Stimulated activated CD4-positive, alpha-beta T cell treated with anti-CD3 and anti-CD28 coated beads, TNF-alpha, amount 100 ng/mL, for 24 hours (primary cell): ENCODE measurements at regions not wholly inside any gene's neighbourhood (a gene's known extent, or its start where the extent isn't known, plus 50 kb on each side); places are given as distances from the start of the nearest gene placed in this dataset.

ENCODE experiments used
- DNase-seq, 3 experiments: peaks; one replicate each; pipeline ENCODE4 v3.0.0-alpha.2; 2020; ENCODE audit warnings: low read depth in 3 of 3

DNA sequence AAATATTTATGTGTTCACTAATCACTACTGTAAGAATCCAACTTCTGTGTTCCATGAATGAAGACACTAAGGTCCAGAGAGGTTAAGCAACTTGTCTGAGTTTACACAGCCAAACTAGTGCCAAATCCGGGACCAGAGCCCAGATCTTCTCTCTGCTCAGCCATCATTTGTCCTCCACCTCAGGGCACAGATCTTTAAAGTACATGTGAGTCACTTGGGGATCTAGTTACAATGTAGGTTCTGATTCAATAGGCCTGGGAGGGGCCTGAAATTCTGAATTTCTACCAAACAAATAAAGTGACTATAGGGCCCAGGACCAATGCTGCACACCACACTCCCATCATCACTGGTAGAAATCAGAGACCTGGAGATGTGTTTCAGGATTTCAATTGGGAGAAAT lies 162.9 kb downstream of the GXYLT1 start:
- no peak for DNase-seq

DNA sequence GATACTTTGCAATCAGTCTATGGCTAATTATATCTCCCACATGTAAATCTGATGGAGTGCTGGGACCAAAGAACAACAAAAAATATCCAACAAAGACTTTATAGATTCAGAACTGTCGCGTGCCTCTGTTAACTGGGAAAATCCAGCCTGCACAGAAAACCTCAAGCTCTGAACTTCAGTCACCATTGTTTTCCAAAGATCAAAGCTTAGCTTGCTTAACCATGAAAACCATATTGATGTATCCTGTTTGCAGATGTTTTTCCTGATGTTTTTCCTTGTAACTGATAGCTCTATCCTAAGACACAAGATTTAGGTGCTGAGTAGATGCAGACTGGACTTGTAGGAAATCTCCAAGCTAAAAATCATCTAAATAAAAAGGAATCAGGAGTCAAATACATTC lies 163.7 kb downstream of the GXYLT1 start:
- DNase-seq, result no peak

DNA sequence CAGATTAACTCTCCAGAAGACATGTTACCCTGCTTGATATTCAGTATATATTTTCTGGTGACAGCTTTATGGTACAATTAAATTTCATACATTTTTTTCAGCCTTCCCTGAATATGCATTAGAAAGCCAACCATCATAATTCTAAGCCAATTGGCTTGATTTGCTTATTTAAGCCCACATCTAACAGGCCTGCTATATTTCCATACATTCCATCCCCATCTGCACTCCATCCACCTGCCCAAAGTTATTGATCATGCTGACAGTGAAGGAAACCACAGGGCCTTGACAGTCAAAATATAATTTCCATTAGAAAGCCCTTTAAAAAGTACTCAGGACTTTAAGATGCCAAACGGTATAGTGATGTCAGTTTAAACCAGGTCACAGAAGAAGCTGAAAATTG lies 164.3 kb downstream of the GXYLT1 start:
- DNase-seq, result no peak

DNA sequence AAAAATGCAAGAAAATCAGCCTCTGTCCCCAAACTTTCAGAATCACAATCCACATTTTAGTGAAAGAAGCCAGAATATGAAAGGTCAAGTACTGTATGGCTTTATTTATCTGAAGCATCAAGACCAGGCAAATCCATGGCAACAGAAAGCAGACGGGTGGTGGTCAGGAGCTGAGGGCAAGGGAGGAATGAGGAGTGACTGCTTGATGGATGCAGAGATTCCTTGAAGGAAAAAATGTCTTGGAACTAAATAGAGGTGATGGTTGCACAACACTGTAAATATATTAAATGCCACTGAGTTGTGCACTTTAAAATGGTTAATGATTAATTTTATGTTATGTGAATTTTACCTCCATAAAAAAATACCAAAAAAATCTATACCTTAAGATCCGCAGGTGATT lies 165.1 kb downstream of the GXYLT1 start:
- no peak for DNase-seq

DNA sequence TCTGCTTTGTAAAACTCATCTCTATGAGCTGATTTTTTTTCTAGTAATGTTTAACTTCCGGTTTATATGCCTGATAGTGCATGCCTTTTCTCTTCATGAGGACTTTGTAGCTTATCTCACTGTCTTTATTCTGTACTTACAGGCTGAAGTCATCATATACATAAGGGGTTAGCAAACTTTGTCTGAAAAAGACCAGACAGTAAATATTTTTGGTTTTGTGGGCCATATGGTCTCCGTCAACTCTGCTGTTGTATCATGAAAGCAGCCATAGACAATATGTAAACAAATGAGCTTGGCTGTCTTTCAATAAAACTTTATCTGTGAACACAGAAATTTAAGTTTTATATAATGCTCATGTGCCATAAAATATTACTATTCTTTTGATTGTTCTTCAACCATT lies 172.1 kb downstream of the GXYLT1 start:
- no peak for DNase-seq

DNA sequence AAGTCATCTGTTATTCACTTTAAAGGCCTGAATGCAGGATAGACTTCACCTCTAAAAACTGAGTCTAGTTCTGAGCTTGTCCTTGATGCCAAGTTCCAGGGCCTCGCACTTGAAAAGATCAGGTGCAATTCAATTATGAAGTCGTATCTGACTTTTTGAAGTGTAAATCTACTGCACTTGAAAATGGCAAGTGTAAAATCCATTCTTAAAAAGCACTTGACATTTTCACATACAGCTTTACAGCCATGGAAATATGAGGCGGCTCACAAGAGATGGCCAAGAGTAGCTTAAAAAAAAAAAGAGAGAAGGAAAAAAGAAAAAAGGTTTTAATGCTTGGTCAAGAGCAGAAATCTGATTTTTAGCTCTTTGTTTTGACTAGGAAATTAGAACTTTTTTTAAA lies 172.5 kb downstream of the GXYLT1 start:
- DNase-seq, result no peak

DNA sequence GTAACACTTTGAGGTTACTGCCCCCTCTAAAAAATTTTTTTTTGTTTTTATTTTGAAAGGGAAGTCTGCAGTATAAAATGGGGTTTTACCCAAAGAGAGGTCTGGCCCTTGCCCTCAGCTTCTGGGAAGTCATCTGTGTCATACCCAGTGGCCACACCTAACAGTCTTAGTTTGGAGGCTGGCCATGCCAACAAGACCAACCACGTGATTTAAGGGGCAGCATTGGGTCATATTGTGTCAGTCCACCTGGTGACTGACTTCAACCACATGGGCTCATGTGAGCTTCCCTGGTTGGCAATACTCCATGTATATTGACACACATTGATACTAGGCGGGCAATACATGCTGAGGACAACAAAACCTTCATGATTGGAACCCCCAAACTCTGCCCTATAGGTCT lies 173.9 kb downstream of the GXYLT1 start:
- no peak for DNase-seq

DNA sequence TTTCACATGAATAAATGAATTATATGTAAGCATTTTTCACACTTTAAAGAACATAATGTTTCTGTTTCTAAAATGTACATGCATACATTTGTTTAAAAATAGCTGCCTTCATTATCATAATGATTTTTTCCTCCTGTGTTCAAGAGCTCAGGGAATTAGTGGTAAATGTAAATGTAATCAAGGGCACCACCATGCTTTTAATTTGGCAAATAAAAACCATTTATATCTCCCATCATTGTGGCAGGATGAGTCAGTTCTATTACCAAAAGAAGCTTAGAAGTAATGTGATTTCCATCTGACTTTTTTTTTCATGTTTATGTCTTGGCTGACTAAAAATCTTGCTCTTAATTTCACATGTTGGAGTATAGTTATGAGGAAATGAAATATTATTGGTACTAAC lies 176.1 kb downstream of the GXYLT1 start:
- DNase-seq, result no peak

DNA sequence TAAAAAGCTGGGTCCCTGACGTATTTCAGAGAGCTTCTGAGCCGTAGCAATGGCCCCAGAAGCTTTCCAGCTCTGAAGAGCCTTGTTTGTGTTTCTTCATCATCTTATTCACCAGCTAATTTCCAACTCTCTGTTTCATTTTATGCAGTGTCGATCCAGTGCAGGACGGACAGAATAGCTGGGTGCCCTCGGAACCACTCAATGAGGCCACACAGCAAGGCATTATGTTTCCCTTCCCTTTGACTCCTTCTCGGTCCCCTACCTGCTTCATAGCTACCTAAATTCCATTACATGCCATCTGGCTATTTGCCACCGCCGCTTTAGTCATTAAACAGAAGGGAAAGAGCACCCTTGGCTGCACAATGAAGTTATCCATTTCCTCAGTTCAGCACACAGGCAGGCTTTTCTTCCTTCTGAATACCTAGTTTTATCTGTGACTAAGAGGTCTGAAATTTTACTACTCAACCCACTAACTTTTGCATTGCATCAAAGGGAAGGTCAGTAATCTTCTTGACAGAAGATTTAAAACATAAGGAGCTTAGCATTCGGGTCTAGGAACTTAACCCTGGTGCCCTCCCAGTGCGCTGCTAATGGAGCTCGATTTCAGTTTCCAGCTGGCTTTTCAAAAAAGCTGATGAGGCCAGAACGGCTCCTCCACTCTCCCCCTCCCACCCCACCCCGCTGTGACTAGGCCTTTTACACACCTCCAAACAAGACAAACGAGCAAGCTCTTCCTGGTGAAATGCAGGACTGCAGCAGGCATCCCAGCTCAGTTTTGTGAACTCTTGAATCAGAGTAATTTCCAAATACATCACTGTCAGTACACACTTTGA lies 176.8 kb downstream of the GXYLT1 start:
- DNase-seq, result no peak

DNA sequence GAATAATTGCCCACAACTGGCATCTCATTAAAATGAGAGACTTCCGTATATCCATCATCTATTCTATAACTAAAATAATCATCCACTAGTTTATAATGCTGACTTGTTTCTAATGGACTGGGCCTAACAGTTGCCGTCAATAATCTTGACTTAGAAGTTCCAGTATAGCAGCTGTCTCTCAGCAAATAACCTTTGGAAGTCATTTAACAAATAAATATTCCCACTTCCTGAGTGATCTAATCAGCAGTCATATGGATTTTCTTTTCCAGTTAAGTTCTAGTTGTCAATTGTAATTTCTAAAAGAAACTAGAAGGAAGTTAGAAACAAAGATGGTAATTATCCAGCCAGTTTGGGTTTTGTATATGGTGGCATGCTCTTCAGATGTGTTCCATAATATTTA lies 177.8 kb downstream of the GXYLT1 start:
- no peak for DNase-seq

DNA sequence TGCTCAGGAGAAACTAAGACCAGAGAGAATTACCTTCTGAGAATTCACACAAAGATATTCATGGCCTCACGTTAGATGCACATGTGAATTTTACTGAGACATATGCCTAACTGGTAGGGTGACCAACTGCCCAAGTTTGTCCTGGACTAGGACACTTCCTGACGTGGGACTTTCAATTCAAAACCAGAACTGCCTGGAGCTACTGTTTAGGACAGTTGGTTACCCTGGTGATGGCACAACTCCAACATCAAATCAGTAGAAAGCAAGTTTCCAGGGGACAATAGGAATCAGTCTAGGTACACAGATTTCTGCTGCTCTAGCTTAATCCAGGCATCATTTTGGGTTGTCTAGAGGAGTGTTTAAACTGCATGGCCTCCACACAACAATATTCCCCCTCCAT lies 178.7 kb downstream of the GXYLT1 start:
- DNase-seq, result no peak

DNA sequence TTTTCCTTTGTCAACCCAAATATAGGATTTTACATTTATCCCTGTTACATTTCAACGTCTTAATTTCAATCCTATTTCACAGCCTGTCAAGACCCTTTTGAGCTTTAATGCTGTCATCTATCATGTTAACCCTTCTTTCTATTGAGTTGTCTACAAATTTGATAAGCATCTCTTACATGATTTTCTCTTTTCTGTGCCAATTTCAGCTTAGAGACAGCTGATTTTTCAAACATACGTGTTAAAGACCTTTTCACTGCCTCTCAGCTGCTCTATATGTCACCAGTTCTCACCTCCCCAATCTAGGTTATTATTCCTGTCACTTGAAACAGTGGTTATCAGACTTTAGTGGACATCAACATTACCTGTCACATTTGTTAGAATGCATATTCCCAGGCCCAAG lies 181.3 kb downstream of the GXYLT1 start:
- DNase-seq, result no peak

DNA sequence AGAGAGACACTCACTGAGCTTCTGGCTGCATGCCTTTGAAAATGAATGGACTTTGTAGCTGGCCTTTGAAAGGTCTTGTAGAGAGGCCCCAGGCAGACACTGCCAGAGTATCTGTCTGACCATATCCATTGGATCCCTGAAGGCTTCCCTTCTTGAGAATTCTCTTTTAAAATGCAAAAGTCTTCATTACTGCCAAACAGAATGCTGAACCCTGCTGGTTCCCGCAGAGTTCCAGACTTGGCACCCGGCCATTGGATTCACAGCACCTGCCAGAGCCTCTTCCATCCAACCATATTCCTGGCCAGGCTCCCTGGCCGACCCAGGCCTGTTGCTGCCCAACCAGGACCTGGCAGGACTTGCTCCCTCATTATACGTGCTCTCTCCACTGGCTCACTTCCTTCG lies 182.5 kb downstream of the GXYLT1 start:
- DNase-seq, result no peak

DNA sequence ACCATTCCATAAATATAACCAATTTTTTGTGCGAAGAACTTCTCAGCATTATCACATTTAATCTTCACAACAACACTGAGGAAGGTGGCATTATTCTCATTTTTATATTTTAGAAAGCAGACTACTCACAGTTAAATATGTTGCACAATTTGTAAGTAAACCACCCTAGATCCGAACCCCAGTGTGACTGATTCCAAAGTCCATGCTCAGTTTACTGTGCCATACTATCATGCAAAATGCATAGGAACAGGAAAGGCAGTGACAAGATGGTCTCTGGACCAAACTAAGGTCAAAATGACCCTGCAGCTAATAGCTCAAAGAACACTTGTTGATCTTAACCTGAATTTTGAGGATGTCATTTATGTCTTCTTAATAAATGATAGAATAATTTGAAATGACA lies 185.4 kb downstream of the GXYLT1 start:
- no peak for DNase-seq

DNA sequence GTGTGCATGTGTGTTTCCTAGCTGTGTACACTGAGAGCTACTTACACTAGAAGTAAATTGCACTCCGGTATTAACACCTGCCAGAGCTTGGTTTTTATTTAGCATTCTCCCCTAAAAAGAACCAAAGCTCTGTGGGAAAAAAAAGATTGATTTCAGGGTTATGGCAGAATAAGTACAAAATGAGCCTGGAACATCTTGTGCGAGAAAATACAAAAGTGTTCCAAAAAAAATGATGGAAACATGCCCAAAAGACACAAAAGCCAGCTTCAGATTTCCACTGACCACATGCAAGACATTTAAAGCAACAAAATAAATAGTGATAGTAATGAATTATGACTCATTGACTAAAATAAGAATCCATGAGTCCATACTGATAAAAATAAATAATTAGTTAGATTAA lies 188.3 kb downstream of the GXYLT1 start:
- DNase-seq, result no peak

DNA sequence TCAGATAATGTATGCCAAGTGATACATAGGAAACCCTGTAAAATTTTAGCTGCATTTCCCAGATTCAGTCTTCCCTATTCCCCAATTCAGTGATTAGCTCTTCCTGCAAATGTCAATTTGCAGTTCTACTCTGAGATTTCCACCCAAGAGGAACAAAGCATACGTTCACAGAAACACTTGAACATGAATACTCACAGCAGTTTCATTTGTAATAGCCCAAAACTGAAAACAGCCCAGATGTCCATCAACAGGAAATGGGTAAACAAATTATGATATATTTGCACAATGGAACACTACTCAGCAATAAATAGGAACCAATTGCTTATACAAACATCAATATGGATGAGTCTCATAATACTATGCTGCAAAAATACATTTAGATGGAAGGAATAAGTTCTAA lies 194.2 kb downstream of the GXYLT1 start:
- DNase-seq, result no peak

DNA sequence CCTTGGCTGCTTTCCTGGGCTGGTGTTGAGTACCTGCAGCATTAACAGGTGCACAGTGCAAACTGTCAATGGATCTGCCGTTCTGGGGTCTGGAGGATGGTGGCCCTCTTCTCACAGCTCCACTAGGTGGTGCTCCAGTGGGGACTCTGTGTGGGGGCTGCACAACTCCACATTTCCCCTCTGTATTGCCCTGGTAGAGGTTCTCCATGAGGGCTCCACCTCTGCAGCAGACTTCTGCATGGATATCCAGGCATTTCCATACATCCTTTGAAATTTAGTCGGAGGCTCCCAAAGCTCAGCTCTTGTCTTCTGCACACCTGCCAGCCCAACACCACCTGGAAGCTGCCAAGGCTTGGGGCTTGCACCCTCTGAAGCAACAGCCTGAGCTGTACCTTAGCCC lies 198.6 kb downstream of the GXYLT1 start:
- DNase-seq, result no peak

DNA sequence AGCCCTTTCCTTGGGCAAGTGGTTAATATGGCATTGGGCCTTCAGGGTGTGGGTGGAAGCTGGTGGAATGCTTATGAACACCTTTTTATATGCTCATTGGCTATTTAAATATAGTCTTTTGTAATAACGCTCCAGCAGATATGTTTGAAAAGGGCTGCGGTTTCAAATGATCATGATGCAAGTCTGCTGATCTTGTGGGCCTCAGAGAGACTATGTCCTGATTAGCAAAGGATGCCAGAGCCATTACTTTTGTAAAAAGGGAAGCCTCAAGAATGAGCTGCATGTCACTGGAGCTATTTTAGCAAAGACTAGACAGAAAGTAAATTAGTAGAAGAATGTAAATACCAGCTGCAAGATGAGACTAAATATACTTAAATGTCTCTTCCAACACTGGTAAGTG lies 200.5 kb downstream of the GXYLT1 start:
- DNase-seq, result no peak

DNA sequence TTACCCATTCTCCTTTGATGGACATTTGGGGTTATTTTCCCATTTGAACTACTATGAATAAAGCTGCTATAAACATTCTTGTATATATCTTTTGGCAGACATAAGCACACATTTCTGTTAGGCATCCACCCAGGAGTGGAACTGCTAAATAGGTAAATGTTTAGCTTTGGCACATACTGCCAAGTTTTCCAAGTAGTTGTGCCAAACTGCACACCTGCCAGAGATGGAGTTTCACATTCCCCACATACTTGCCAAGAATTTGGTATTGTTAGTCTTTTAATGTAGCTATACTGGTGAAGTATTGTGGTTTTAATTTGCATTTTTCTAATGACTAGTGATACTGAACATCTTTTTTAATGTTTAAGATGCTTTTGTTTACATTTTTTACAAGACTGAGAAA lies 201.0 kb downstream of the GXYLT1 start:
- DNase-seq, result no peak

DNA sequence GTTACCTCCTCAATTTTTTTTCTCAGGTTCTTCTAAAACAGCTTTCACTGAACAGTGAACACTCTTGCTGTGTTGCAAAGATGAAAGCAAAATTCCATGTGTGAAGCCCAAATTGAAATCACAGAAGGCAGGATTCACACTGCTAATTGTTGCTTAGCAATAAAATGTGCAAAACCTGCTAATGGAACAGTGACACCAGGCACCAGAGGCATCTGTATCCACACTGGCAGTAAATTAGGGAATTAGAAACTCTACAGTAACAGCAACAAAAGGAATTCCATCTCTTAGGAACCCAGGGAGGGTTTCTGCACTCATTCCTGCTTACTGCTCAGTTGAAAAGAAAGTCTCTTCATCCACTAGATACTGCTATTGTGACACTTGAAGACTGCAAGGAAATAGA lies 202.3 kb downstream of the GXYLT1 start:
- no peak for DNase-seq

DNA sequence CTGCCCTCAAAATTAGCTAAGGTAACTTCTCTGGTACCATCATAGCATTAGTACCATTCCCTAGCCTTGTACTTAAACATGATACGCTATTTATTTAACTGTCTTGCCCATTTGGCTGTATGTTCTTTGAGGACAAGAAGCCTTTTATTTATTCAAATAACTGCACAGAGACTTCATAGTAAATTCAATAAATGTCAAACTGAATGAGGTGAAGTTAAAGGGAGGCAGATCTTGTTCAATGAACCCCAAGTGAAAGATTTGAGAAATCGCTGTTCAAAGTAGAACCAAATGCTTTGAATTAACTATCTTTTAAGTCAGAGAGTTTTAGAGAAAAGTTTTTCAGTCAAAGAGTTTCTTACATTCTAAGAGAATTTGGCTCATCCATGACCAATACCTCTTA lies 203.6 kb downstream of the GXYLT1 start:
- DNase-seq, result no peak

DNA sequence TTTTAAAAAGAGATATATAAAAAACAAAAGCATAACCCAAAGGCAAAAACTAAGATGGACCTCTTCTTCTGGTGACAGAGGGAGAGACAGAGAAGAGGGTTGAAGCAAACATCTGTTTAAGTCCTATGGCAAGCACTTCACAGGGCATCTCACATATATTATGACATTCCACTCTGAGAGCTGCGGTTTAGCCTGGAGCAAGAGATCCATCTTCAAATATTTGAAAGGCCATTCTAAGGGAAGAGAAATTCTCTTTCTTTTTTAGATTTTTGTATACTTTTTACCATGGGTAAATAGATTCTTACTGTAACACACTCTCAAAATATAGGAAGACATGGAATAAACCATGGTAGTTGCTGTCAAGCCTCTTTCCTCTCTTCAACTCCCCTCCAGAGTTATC lies 204.1 kb downstream of the GXYLT1 start:
- DNase-seq, result no peak

DNA sequence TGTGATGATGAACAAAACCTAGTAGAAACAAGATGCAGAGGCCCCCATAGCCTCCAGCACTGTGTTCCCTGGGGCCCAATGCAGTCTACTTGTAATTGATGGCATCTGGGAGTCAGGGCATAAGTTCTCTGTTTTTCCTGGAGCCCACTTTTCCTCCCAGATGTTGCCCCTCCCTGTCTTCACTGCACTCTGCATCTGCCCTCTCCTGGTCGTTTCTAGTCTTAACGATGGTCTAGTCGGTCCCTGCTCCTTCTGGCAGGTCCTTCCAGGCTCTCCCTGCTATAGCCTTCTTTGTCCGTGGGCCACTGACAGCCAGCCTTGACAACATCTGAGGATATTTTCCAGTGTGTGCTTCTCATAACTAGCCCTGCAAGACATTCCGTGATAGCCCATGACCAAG lies 208.3 kb downstream of the GXYLT1 start:
- DNase-seq, result no peak

DNA sequence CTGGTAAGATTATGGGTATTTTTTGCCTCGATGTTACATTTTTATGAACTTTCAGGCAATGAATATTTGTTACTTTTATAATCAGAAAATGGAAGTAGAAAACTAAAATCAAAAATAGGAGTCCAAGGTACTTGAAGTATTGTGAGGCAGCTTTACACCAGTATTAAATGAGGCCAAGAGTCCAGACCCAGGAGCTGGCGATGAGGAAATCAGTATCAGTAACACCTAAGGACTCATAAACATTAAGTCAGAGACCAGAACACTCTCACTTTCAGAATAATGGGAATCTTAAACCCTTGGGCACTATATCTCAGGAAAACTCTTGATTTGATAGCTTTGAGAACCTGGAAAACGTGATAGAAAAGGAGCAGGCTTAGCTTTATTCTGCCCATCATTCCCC lies 208.8 kb downstream of the GXYLT1 start:
- no peak for DNase-seq
